AG08395 (cell line): ENCODE measurements at regions not wholly inside any gene's neighbourhood (a gene's known extent, or its start where the extent isn't known, plus 50 kb on each side); places are given as distances from the start of the nearest gene placed in this dataset.
"Not testable (repeated sequence)": the region's sequence is repeated elsewhere in the genome, so short reads cannot be mapped to it uniquely, and the experiment has no call there.

Experiments used
- DNase-seq: peaks from one replicate; pipeline ENCODE4 v3.0.0; 2012; ENCODE audit warnings: mixed read lengths, low spot score

GRCh38 chr1:182229451-182229850 lies 162.1 kb downstream of the GLUL start:
- no peak for DNase-seq

DNA sequence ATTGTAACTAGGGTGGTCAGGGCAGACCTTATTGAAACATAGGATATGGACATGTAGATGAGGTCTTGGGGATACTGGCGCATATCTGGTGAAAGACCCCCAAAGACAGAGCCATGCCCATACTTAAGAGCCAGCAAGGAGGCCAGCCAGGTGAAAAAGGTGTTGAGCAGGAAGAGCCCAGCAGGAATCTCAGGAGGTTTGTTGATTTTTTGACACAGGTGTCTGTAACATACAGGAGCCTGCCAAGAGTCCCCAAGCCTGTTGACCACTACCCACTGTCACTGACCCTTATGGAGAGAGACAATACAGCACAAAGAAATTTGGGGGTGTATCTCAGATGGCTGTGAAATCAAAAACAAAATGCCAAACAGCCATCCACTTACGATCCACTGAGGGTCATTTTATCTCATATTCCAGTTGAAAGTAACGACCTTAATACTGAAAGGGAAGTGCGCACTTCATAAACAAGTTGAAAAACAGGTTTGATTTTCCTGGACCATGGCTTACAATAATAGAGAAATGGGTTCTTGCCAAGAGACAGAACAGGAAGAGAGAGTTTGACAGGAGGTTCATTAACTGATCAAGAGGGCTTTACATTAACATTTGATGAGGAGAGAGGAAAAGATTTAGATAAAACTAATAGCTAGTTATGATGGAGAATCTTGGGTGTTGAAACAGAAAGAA lies 163.6 kb downstream of the GLUL start:
- no peak for DNase-seq

DNA sequence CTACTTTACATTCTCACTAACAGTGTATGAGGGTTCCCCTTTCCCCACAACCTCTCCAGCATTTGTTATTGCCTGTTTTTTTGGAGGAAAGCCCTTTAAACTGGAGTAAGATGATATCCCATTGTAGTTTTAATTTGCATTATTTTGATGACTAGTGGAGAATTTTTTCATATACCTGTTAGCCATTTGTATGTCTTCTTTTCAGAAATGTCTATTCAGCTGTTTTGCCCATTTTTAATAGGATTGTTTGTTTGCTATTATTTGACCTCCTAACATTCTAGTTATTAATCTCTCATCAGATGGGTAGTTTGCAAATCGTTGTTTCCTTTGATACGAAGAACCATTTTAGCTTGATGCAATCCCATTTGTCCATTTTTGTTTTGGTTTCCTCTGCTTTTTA lies 165.0 kb downstream of the GLUL start:
- no peak for DNase-seq

DNA sequence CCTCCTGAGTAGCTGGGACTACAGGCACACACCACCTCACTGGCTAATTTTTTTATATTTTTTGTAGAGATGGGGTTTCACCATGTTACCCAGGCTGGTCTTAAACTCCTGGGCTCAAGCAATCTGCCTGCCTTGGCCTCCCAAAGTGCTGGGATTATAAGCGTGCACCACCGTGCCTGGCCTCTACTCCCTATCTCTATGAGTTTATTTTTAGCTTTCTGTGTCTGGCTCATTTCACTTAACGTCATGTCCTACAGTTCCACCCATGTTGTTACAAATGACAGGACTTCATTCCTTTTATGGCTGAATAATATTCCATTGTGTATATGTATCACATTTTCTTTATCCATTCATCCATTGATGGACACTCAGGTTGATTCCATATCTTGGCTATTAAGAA lies 164.2 kb upstream of the ZNF648 start:
- DNase-seq, result not testable (repeated sequence)

GRCh38 chr1:182221990-182222389 lies 160.5 kb upstream of the ZNF648 start:
- DNase-seq, result not testable (repeated sequence)

- DNase-seq, result not testable (repeated sequence)
Observed at GRCh38 chr1:182221367-182221766, 159.9 kb upstream of the ZNF648 start.

DNA sequence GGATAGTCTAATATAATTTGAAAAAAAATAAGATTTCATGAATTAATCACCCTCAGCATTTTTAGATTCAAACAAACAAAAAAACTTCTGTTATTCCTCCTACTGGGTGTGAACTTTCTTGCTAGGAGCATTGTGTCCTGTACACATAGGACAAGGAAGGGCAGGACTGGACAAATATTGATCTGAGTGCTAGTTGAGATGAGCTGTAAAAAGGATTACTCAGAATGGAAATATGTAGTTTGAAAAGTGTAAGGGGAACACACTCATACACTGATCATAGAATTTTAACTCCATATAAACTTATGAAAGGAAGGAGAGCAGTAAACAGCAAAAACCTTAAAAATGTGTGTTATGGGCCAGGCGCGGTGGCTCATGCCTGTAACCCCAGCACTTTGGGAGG lies 156.5 kb upstream of the ZNF648 start:
- DNase-seq, result peak; percentile 12

GRCh38 chr1:182217071-182217470 lies 155.6 kb upstream of the ZNF648 start:
- peak; percentile 69 for DNase-seq

DNA sequence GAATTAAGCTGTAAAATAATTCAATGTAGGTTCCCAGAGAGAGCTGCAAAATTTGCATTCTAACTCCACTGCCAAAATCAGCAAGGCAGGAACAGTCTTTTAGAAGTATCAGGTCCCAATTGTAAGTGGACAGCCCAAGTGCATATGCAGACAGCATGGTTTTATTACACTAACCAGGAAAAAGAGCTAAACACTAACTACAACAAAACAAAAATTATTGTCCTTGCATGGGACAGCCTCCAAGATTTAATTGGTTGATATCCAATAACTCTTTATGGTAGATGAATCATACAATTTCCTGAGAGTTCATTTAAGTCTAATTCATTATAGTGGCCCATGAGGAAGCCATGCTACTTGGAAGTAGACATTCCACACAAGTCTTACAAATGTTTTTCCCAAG lies 154.3 kb upstream of the ZNF648 start:
- DNase-seq, result peak; percentile 65

- DNase-seq, result no peak
Observed at GRCh38 chr1:182213163-182213562, 151.7 kb upstream of the ZNF648 start.

DNA sequence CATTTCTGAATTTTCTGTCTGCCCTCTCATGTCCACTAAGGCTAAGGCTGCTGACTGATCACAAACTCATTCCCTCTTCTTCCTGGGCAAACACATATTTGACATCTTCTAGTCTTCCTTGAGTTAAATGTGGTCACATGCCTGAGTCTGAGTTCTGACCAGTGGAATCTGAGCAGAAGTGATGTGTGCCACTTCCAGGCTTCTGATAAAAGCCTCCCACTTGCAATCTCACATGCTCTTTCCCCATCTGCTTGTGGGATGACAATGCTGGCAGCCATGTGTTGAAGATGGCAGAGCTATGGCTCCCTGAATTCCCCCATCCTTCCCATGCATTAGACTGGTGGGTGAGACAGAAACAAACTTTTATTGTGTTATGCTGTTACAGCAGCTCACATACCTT lies 149.9 kb upstream of the ZNF648 start:
- DNase-seq, result no peak

DNA sequence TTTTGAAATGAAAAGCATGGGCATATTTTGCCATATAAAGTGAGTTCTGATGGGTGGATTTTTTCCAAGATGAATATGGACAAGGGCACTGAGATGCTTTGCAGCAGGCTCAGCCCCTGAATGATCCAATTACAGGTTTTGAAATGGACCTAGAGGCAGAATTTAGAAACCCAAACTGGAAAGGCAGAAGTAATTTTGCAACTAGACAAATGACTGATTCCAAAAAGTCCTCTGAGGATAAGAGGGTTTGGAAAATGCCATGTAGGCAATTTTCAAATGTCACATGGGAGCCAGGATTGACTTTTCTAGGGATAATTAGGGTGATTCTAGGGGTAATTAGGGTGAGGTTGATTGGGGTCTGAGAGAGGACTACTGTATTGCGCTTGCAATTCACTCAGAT lies 148.9 kb upstream of the ZNF648 start:
- no peak for DNase-seq

- no peak for DNase-seq
Observed at GRCh38 chr1:182207300-182207699, 145.8 kb upstream of the ZNF648 start.

- peak; percentile 40 for DNase-seq
Observed at GRCh38 chr1:182206626-182207239, 145.2 kb upstream of the ZNF648 start.

- no peak for DNase-seq
Observed at GRCh38 chr1:182205351-182206022, 144.0 kb upstream of the ZNF648 start.

DNA sequence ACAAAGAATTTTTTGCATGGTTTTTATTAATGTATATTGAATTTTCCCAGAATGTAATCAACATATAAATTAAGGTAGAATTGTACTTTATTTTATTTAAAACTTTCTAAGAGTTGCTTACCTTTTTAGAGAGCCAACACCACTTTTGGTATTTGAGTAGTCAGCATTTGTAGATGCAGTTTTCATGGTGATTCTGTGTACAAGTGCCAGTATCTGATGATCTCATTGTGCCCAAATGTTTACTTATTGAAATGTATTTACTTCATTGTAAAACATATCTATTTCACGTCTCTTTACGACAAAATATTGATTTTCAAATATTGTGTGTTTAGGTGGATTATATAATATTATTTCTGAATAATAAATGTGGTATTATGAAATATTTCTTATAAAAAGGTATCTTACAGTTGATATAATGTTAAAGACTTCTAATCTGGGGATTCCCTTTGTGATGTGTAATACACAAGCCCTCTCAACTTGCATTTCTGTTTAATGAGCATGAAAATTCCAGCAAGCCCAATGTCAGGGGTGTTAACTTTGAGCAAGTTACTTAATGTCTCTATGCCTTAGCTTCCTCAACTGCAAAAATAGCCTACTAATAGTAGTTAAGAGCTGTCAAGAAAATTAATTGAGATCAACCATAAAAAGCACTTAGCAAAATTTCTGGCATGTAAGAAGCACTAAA lies 141.8 kb upstream of the ZNF648 start:
- DNase-seq, result no peak

DNA sequence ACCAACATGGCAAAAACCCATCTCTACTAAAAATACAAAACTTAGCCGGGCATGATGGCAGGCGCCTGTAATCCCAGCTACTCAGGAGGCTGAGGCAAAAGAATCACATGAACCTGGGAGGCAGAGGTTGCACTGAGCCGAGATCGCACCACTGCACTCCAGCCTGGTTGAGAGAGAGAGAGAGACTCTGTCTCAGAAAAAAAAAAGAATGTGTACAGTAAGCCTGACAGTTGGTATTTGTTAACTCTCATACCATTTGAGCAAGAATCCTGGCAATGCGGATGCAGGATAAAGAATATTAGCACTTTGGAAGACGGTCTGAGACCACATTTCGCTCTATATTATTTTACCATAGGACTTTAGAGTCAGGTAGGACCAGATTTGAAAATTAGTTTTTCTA lies 140.0 kb upstream of the ZNF648 start:
- DNase-seq, result not testable (repeated sequence)

- no peak for DNase-seq
Observed at GRCh38 chr1:182200025-182200812, 138.7 kb upstream of the ZNF648 start.

- no peak for DNase-seq
Observed at GRCh38 chr1:182198006-182198605, 136.6 kb upstream of the ZNF648 start.

DNA sequence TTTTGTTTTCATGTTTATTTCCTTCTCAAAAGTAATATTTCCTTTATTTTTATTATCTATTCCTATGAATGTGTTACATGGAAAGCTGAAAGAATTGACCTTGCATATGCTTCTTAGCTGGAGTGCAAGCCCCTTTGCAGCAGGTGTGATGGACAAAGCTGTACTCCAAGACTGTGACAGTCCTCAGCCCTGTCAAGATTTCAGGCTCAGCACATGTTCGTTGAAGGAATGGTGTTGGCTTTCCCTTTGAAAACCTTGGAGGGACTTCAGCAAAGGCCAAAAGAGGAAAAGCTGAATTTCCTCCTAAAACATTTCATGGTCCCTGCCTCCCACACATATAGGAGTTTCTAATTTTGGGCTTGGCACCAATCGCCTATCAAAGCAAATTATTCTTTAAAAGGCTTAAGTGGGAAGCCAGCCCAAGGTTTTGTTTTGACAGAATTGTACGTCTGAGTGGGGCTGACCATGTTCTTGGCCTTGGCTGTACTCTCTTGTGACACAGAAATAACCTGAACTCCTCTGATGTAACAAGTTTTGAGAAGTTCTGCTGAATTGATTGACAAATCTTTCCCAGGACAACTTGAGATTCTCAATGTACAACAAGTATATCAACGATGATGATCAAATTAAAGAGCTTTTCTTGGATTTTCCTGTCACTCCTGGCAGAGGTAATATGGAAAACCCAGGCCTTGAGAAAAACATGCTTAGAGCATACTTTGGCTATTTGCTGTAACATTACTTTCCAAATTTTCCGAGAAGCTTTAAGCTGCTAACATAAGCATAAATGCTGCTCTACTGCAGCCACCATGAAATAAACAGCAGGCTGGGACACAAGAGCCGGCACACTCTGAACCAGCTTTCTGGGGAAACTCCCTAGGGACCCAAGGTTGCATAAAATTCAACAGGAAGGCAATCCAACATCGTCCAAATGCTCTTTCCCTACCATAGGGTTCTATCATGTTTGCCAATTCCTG lies 135.7 kb upstream of the ZNF648 start:
- DNase-seq, result no peak
